ENCODE measurements at regions not wholly inside any gene's neighbourhood (a gene's known extent, or its start where the extent isn't known, plus 50 kb on each side); places are given as distances from the start of the nearest gene placed in this dataset.
"Not testable (repeated sequence)": the region's sequence is repeated elsewhere in the genome, so short reads cannot be mapped to it uniquely, and the experiment has no call there.

DNA sequence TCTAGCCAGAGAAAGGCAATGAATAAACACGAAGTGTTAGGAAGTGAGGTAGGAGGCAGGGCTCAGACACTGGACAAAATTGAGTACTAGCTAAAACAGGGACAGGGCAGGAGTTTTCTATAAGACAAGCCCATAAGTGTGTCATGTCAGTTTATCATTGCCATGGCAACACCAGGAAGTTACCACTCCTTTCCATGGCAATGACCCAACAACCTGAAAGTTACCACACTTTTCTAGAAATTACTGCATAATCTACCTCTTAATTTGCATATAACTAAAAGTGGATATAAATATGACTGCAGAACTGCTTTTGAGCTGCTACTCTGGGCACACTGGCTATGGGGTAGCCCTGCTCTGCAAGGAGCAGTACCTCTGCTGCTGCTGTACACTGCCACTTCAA lies 442.5 kb upstream of the COX7C start:
- no peak overlapping the region for H3K4me3 ChIP-seq
- no peaks in the 10 kb centered on the region for H3K9me3 ChIP-seq (ENCODE audit: low read depth)
- TF ChIP-seq, protein P1, sequence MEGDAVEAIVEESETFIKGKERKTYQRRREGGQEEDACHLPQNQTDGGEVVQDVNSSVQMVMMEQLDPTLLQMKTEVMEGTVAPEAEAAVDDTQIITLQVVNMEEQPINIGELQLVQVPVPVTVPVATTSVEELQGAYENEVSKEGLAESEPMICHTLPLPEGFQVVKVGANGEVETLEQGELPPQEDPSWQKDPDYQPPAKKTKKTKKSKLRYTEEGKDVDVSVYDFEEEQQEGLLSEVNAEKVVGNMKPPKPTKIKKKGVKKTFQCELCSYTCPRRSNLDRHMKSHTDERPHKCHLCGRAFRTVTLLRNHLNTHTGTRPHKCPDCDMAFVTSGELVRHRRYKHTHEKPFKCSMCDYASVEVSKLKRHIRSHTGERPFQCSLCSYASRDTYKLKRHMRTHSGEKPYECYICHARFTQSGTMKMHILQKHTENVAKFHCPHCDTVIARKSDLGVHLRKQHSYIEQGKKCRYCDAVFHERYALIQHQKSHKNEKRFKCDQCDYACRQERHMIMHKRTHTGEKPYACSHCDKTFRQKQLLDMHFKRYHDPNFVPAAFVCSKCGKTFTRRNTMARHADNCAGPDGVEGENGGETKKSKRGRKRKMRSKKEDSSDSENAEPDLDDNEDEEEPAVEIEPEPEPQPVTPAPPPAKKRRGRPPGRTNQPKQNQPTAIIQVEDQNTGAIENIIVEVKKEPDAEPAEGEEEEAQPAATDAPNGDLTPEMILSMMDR (IDR thresholded peaks at IDR 0.05; ENCODE audit: low read depth, low read length), result no peak

DNA sequence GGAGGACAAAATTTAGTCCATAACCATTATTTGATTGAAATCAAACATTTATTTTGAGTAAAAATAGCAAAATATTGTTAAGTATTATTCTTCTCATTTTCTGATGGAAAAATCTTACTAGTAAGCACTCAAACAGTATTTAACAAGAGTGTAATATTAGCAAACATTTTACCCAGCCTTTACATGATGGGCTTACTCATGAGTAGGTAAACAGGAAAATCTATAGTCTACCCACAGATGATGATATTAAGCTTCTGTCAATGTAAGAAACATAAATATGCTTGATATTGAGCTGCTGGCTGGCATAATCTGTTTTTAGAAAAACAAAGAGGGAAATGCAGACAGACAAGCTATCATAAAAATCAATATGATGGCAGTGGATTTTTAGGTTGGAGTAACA lies 418.5 kb upstream of the COX7C start:
- no peak for DNase-seq (ENCODE audit: low read depth in 1 of 2, low spot score in 1 of 2)
- TF ChIP-seq, protein P1 (IDR thresholded peaks at IDR 0.05; ENCODE audit: low read depth, low read length), result no peak
- no peaks in the 10 kb centered on the region for H3K9me3 ChIP-seq (ENCODE audit: low read depth)
- H3K27ac ChIP-seq, result no peak overlapping the region
- no peaks in the 10 kb centered on the region for H3K36me3 ChIP-seq
- H3K4me3 ChIP-seq, result no peak overlapping the region
- no peaks in the 10 kb centered on the region for H3K4me1 ChIP-seq (ENCODE audit: low read depth)
- no peaks in the 10 kb centered on the region for H3K27me3 ChIP-seq

More for the DNA sequence above, 442.5 kb upstream of the COX7C start:
- no peaks in the 10 kb centered on the region for H3K4me1 ChIP-seq (ENCODE audit: low read depth)
- DNase-seq (ENCODE audit: low read depth in 1 of 2, low spot score in 1 of 2), result no peak
- no peak overlapping the region for H3K27ac ChIP-seq
- H3K36me3 ChIP-seq, result no peaks in the 10 kb centered on the region
- no peaks in the 10 kb centered on the region for H3K27me3 ChIP-seq

DNA sequence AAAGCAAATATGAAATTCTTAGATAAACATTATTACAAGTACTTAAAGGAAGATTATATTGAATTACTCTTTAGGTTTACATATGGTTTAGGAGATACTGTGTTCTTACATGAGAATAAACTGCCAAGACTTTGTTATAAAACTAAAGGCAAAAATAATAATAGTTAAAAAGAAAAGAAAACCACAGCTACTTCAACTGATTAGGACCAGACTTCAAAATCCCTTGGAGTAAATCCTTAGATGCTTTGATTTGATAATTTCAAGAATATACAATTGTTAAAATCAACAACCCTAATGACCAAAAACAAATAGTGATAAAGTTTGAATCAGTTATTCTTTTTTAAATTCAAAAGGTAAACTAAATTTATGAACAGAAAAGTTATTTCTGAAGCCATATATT lies 389.6 kb upstream of the COX7C start:
- no peaks in the 10 kb centered on the region for H3K4me1 ChIP-seq (ENCODE audit: low read depth)
- no peaks in the 10 kb centered on the region for H3K27me3 ChIP-seq
- no peak for DNase-seq (ENCODE audit: low read depth in 1 of 2, low spot score in 1 of 2)
- TF ChIP-seq, protein P1 (IDR thresholded peaks at IDR 0.05; ENCODE audit: low read depth, low read length), result no peak
- H3K9me3 ChIP-seq (ENCODE audit: low read depth), result no peaks in the 10 kb centered on the region
- H3K27ac ChIP-seq, result no peak overlapping the region
- H3K36me3 ChIP-seq, result no peaks in the 10 kb centered on the region
- H3K4me3 ChIP-seq, result no peak overlapping the region

DNA sequence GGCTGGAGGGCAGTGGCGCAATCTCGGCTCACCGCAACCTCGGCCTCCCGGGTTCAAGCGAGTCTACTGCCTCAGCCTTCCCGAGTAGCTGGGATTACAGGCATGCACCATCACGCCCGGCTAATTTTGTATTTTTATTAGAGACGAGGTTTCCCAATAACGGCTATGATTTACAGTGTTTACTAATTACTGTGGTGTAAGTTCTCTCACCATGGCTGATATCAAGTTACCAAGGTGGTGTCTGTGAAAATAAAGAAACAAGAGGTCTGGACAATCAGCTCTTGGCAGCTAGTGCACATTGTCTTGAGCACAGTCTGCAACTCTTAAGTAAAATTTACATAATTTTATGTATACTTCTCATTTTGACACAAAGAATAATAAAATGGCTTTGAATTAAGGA lies 385.5 kb upstream of the COX7C start:
- no peak overlapping the region for H3K27ac ChIP-seq
- no peaks in the 10 kb centered on the region for H3K9me3 ChIP-seq (ENCODE audit: low read depth)
- no peak for DNase-seq (ENCODE audit: low read depth in 1 of 2, low spot score in 1 of 2)
- TF ChIP-seq, protein P1 (IDR thresholded peaks at IDR 0.05; ENCODE audit: low read depth, low read length), result no peak
- no peaks in the 10 kb centered on the region for H3K4me1 ChIP-seq (ENCODE audit: low read depth)
- no peaks in the 10 kb centered on the region for H3K36me3 ChIP-seq
- no peaks in the 10 kb centered on the region for H3K27me3 ChIP-seq
- H3K4me3 ChIP-seq, result no peak overlapping the region

DNA sequence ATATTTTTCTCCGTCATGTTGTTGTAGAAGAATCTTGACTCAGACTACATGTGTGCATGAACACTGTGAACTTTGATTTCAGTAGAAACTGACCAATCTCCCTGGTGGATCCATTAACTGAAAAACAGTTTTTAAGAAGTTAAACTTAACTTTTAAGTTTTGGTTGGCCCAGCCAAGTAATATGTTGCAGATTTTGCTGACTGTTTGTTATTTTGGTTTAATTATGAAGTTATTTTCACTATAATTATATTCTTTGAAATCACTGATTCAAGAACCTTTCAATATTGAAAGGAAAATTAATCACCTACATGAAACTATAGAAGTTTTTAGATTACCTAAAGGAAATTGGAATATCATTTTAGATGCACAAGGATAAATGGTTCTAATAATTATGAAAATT lies 373.6 kb upstream of the COX7C start:
- Histone ChIP-seq H3K36me3 (no peaks in the 10 kb centered on the region), H3K9me3 (ENCODE audit: low read depth) (no peaks in the 10 kb centered on the region), H3K4me1 (ENCODE audit: low read depth) (no peaks in the 10 kb centered on the region), H3K27me3 (no peaks in the 10 kb centered on the region), H3K27ac (no peak overlapping the region), H3K4me3 (no peak overlapping the region)
- TF ChIP-seq, protein P1 (IDR thresholded peaks at IDR 0.05; ENCODE audit: low read depth, low read length), result no peak
- no peak for DNase-seq (ENCODE audit: low read depth in 1 of 2, low spot score in 1 of 2)

DNA sequence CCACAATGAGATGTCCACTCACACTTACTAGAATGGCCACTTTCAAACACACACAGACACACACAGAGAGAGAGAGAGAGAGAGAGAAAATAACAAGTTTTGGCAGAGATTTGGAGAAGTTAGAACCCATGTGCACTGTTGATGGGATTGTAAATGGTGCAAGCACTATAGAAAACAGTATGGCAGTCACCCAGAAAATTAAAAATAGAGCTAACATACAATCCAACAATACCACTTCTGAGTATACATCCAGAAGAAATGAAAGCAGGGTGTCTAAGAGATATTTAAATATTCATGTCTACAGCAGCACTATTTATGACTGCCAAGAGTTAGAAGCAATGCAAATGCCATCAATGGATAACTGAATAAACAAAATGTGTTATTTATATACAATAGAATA lies 359.9 kb upstream of the COX7C start:
- H3K9me3 ChIP-seq (ENCODE audit: low read depth), result no peaks in the 10 kb centered on the region
- DNase-seq (ENCODE audit: low read depth in 1 of 2, low spot score in 1 of 2), result no peak
- no peaks in the 10 kb centered on the region for H3K36me3 ChIP-seq
- TF ChIP-seq, protein P1 (IDR thresholded peaks at IDR 0.05; ENCODE audit: low read depth, low read length), result no peak
- no peaks in the 10 kb centered on the region for H3K27me3 ChIP-seq
- H3K4me1 ChIP-seq (ENCODE audit: low read depth), result no peaks in the 10 kb centered on the region
- H3K4me3 ChIP-seq, result no peak overlapping the region
- no peak overlapping the region for H3K27ac ChIP-seq

DNA sequence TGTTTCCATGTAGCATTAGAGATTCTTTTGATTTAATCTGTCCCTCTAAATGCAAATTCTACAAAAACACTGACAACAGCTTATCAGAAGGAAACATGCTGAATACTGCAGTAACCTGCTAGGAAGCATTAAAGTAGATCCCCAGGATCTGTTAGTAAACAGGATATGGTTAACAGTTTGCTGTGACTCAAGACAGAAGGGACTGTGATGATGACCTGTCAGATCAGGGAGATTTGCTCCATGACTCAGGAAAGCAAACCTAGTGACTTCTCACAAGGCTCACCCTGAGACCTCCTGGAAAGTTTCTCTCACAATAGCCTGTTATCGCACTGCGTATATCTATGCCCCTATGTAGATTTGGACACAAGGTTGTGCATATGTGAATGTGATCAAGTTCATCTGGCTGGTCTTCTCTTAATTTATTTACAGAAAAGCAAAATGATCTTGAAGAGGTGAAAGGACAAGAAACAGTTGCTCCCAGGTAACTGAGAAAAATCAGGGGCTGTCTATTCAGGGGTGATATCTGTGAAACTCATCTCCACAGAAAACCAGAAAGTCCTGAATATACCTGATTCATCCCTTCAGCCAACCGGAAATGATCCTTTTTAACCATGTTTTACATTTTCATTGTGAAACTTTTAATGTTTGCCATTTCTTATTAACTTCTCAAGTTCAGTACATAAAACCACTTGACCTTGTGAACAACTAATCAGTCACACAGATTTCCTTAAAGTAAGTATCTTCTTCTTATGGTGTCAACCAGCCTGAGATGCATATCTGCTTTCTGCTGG lies 333.1 kb upstream of the COX7C start:
- H3K4me1 ChIP-seq (ENCODE audit: low read depth); H3K27ac ChIP-seq; H3K36me3 ChIP-seq; H3K4me3 ChIP-seq; DNase-seq (ENCODE audit: low read depth in 1 of 2, low spot score in 1 of 2); H3K27me3 ChIP-seq; H3K9me3 ChIP-seq (ENCODE audit: low read depth): not testable (repeated sequence)

DNA sequence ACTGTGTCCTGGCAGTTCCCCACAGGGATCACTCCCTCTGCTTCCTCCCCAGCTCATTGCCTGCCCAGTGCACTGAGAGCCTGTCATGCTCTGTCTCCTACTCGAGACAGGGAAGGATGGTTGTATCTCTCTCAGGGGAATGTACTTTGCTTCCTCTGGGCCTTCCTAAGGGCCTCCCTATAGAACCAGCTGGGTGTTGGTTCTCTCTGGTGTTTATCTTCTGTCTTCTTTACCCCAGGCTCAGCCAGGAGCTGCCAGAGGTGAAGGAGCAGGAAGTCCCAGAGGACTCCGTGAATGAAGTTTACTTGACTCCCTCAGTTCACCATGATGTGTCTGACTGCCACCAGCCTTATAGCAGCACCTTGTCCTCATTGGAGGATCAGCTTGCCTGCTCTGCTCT lies 330.3 kb upstream of the COX7C start:
- H3K27ac ChIP-seq; H3K4me1 ChIP-seq (ENCODE audit: low read depth); H3K27me3 ChIP-seq; H3K4me3 ChIP-seq; H3K36me3 ChIP-seq; DNase-seq (ENCODE audit: low read depth in 1 of 2, low spot score in 1 of 2); H3K9me3 ChIP-seq (ENCODE audit: low read depth): not testable (repeated sequence)

Measured in cardiac muscle cell (in vitro differentiated cells and primary cell).